ENCODE measurements at regions not wholly inside any gene's neighbourhood (a gene's known extent, or its start where the extent isn't known, plus 50 kb on each side); places are given as distances from the start of the nearest gene placed in this dataset.

DNA sequence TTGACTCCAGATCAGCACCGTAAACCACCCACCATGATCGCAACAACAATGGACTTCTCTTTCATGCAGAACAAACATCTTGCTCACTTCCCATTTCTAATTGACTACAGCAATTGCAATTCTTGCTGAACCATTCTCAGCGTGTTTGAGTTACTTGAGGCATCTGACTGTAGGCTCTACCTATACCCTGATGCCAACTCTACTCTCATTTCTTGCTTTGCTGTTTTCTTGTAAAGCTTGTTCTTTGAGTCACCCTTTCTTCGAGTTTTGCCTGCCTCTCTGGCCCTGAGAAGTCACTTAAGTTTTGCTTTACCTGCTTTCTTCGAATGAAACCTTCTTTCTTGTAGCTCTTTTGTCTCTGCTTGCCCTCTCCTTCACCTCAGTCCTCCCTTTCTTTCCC lies 160.5 kb upstream of the RND3 start:
- DNase-seq (ENCODE audit: low spot score), result no peak
- in situ Hi-C loops (cut with MboI; ENCODE audit: low sequenced_read_pairs, unreplicated experiment), result no loop called here
- TF ChIP-seq CTCF (IDR thresholded peaks at IDR 0.05; ENCODE audit: borderline replicate concordance, control extremely low read depth, extremely low read depth, insufficient read depth, missing control alignments), result no peak

GRCh38 chr2:150646746-150647145 lies 159.3 kb upstream of the RND3 start:
- no peak for TF ChIP-seq CTCF (IDR thresholded peaks at IDR 0.05; ENCODE audit: borderline replicate concordance, control extremely low read depth, extremely low read depth, insufficient read depth, missing control alignments)
- in situ Hi-C loops (cut with MboI; ENCODE audit: low sequenced_read_pairs, unreplicated experiment), result no loop called here
- DNase-seq (ENCODE audit: low spot score), result no peak

GRCh38 chr2:150644298-150645067 lies 157.0 kb upstream of the RND3 start:
- no peak for TF ChIP-seq CTCF (IDR thresholded peaks at IDR 0.05; ENCODE audit: borderline replicate concordance, control extremely low read depth, extremely low read depth, insufficient read depth, missing control alignments)
- in situ Hi-C loops (cut with MboI; ENCODE audit: low sequenced_read_pairs, unreplicated experiment), result no loop called here
- DNase-seq (ENCODE audit: low spot score), result no peak

DNA sequence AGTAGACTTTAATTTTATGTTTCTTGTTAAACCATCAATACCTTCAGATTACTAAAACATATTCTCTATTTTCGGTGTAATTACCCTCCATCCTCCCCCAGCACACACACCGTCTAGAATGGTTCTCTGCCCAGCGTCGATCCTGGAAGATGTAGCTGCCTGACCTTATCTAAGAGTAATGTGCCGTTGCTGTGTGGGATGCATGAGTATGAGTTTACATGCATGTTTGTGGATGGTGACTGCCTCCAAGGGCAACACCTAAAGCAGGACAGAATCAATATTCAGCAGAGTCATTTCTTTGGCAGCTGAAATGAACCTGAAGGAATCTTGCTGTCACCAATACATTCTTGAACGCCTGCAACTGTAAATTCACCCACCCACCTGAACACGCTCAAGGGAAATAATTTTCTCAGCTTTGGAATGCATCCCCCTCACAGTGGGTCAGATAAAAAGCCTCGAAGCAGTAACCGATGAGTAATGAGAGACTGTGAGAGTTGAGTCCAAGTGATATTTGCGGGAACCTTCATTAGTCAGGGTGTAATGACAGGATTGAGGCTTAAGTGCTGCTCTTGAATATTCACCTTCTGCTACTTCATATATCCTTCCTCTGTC lies 155.8 kb upstream of the RND3 start:
- TF ChIP-seq CTCF (IDR thresholded peaks at IDR 0.05; ENCODE audit: borderline replicate concordance, control extremely low read depth, extremely low read depth, insufficient read depth, missing control alignments), result no peak
- DNase-seq (ENCODE audit: low spot score), result no peak
- in situ Hi-C loops (cut with MboI; ENCODE audit: low sequenced_read_pairs, unreplicated experiment), result no loop called here

DNA sequence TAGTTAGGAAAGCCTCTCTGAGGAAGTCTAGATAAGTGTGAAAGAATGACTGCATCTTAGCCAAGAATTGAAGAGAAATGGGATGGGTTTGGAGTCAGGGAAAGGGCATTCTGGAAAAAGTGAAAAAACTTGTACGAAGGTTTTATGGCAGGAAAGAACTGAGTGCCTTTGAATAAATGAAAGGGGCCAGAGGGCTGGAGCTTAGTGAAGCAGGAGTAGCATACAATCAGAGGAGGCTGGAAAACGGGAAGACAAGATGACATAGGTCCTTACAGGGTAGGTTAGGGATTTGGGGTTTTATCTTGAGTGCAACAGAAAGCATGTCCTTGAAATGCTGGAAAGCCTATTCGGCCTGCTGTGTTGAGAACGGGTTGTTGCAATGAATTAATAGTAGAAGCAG lies 152.6 kb upstream of the RND3 start:
- DNase-seq (ENCODE audit: low spot score), result no peak
- in situ Hi-C loops (cut with MboI; ENCODE audit: low sequenced_read_pairs, unreplicated experiment), result no loop called here
- no peak for TF ChIP-seq CTCF (IDR thresholded peaks at IDR 0.05; ENCODE audit: borderline replicate concordance, control extremely low read depth, extremely low read depth, insufficient read depth, missing control alignments)

- in situ Hi-C loops (cut with MboI; ENCODE audit: low sequenced_read_pairs, unreplicated experiment), result no loop called here
Observed at GRCh38 chr2:150639383-150639782, 151.9 kb upstream of the RND3 start.

More at GRCh38 chr2:150639383-150639782, 151.9 kb upstream of the RND3 start:
- DNase-seq (ENCODE audit: low spot score), result no peak
- TF ChIP-seq CTCF (IDR thresholded peaks at IDR 0.05; ENCODE audit: borderline replicate concordance, control extremely low read depth, extremely low read depth, insufficient read depth, missing control alignments), result no peak

Data from GM13976 (cell line).